Mesenchymal stem cell (in vitro differentiated cells and primary cell): ENCODE measurements at regions not wholly inside any gene's neighbourhood (a gene's known extent, or its start where the extent isn't known, plus 50 kb on each side); places are given as distances from the start of the nearest gene placed in this dataset.

Source experiments
- DNase-seq: peaks from one replicate; pipeline ENCODE4 v3.0.0-alpha.2; 2013
- H2AFZ ChIP-seq: one replicate; pipeline ENCODE4 v1.6.1; 2013; ENCODE audit warnings: low read depth, mild to moderate bottlenecking, control low read depth, inconsistent platforms, low read length, moderate library complexity
- H2AK5ac ChIP-seq: 2 replicates; pipeline ENCODE4 v1.6.1; 2013; ENCODE audit warnings: low read length, moderate library complexity, mild to moderate bottlenecking, inconsistent platforms; ENCODE audit not compliant: severe bottlenecking
- H2BK120ac ChIP-seq: one replicate; pipeline ENCODE4 v1.6.1; 2013; ENCODE audit warnings: low read depth, mild to moderate bottlenecking, inconsistent platforms, low read length, moderate library complexity
- H2BK12ac ChIP-seq, 2 experiments: one replicate each; pipeline ENCODE4 v1.6.1; 2013; ENCODE audit warnings: inconsistent platforms in 2 of 2, low read length in 2 of 2, mild to moderate bottlenecking in 2 of 2, moderate library complexity in 2 of 2, control low read depth in 1 of 2
- H2BK15ac ChIP-seq: one replicate; pipeline ENCODE4 v1.6.1; 2013; ENCODE audit warnings: mild to moderate bottlenecking, low read depth, inconsistent platforms; ENCODE audit not compliant: poor library complexity, severe bottlenecking
- H2BK5ac ChIP-seq: 2 replicates; pipeline ENCODE4 v1.6.1; 2013; ENCODE audit warnings: low read depth, mild to moderate bottlenecking, low read length, control low read depth, inconsistent platforms; ENCODE audit not compliant: poor library complexity, severe bottlenecking
- H3K14ac ChIP-seq, 2 experiments: one replicate each; pipeline ENCODE4 v1.6.1; 2013; ENCODE audit warnings: inconsistent platforms in 2 of 2, low read length in 2 of 2, control low read depth in 1 of 2, mild to moderate bottlenecking in 1 of 2, moderate library complexity in 1 of 2
- H3K18ac ChIP-seq, 2 experiments: one replicate each; pipeline ENCODE4 v1.6.1; 2013; ENCODE audit warnings: inconsistent platforms in 2 of 2, low read length in 2 of 2, control low read depth in 1 of 2, low read depth in 1 of 2, mild to moderate bottlenecking in 1 of 2
- H3K23ac ChIP-seq, 2 experiments: one replicate each; pipeline ENCODE4 v1.6.1; 2013; ENCODE audit warnings: inconsistent platforms in 2 of 2, low read length in 2 of 2, mild to moderate bottlenecking in 2 of 2, moderate library complexity in 2 of 2, control low read depth in 1 of 2
- H3K27ac ChIP-seq: 2 replicates; pipeline ENCODE4 v1.5.1; 2013; ENCODE audit warnings: mild to moderate bottlenecking, moderate library complexity, low read length, control low read depth, inconsistent platforms; ENCODE audit not compliant: poor library complexity, severe bottlenecking
- H3K27me3 ChIP-seq, 2 experiments: 2 replicates each; pipeline versions ENCODE4 v1.6.1 to v1.7.0; 2013; ENCODE audit warnings: low read length in 2 of 2, mild to moderate bottlenecking in 2 of 2, moderate library complexity in 2 of 2, control low read depth in 1 of 2, inconsistent platforms in 1 of 2; ENCODE audit not compliant: control insufficient read depth in 1 of 2, insufficient read depth in 1 of 2
- H3K36me3 ChIP-seq, 2 experiments: 2 replicates each; pipeline versions ENCODE4 v1.6.1 to v1.7.0; 2013; ENCODE audit warnings: low read length in 2 of 2, control low read depth in 1 of 2, inconsistent platforms in 1 of 2, low read depth in 1 of 2, mild to moderate bottlenecking in 1 of 2; ENCODE audit not compliant: insufficient read depth in 2 of 2, control insufficient read depth in 1 of 2
- H3K4ac ChIP-seq, 2 experiments: one replicate each; pipeline ENCODE4 v1.6.1; 2013; ENCODE audit warnings: inconsistent platforms in 2 of 2, low read length in 2 of 2, mild to moderate bottlenecking in 2 of 2, moderate library complexity in 2 of 2, control low read depth in 1 of 2, low read depth in 1 of 2
- H3K4me1 ChIP-seq: 2 replicates; pipeline ENCODE4 v1.6.1; 2013; ENCODE audit warnings: low read depth, low read length, control low read depth; ENCODE audit not compliant: control insufficient read depth, insufficient read depth
- H3K4me2 ChIP-seq: 2 replicates; pipeline ENCODE4 v1.6.1; 2013; ENCODE audit warnings: low read length, mild to moderate bottlenecking, inconsistent platforms; ENCODE audit not compliant: poor library complexity, severe bottlenecking
- H3K4me3 ChIP-seq, 2 experiments: 2 replicates each; pipeline versions ENCODE4 v1.5.1 to v1.7.0; 2013; ENCODE audit warnings: low read length in 2 of 2, mild to moderate bottlenecking in 2 of 2, control low read depth in 1 of 2, low read depth in 1 of 2; ENCODE audit not compliant: insufficient read depth in 1 of 2
- H3K79me1 ChIP-seq: replicated peaks from 2 replicates; pipeline ENCODE4 v1.6.1; 2013; ENCODE audit warnings: mild to moderate bottlenecking, control low read depth, low read length, inconsistent platforms; ENCODE audit not compliant: poor library complexity, severe bottlenecking
- H3K9ac ChIP-seq: 2 replicates; pipeline ENCODE4 v1.7.0; 2013; ENCODE audit warnings: mild to moderate bottlenecking, low read length, moderate library complexity
- H3K9me3 ChIP-seq: 2 replicates; pipeline ENCODE4 v1.7.0; 2013; ENCODE audit warnings: mild to moderate bottlenecking, low read length; ENCODE audit not compliant: control insufficient read depth
- H4K8ac ChIP-seq: one replicate; pipeline ENCODE4 v1.6.1; 2013; ENCODE audit warnings: inconsistent platforms, mild to moderate bottlenecking, low read length, moderate library complexity
- H4K91ac ChIP-seq: one replicate; pipeline ENCODE4 v1.6.1; 2013; ENCODE audit warnings: mild to moderate bottlenecking, low read length, inconsistent platforms
- WGBS: methylation state at CpG from one replicate; pipeline ENCODE4 v1.1.7; 2013; ENCODE audit warnings: mixed read lengths; 5-methylcytosine and 5-hydroxymethylcytosine counted together

DNA sequence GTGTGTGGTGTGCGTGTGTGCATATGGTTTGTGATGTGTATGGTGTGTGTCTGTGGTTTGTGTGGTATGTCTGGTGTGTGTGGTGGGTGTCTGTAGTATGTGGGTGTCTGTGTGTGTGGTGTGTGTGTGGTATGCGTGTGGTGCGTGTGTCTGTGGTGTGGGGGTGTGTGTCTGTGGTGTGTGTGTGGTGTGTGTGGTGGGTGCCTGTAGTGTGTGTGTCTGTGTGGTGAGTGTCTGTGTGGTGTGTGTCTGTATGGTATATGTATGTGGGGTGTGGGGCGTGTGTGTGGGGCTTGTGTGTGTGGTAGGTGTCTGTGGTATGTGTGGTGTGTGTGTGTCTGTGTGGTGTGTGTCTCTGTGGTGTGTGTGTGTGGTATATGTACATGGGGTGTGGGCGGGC is 300.7 kb downstream of the TEX29 start:
- H4K91ac ChIP-seq, result peak overlapping the region; percentile 65
- no peak for DNase-seq
- H3K4ac ChIP-seq, result no peak overlapping the region
- H3K18ac ChIP-seq, result no peak overlapping the region
- no peak overlapping the region for H2BK15ac ChIP-seq
- no peak overlapping the region for H2AK5ac ChIP-seq
- H3K4me1 ChIP-seq, result no peaks in the 10 kb centered on the region
- H3K4me2 ChIP-seq, result no peak overlapping the region
- no peak overlapping the region for H2BK120ac ChIP-seq
- no peak overlapping the region for H4K8ac ChIP-seq
- H3K9me3 ChIP-seq, result no peaks in the 10 kb centered on the region
- H3K36me3 ChIP-seq, result no peaks in the 10 kb centered on the region
- no peak overlapping the region for H3K14ac ChIP-seq
- no peak overlapping the region for H2BK5ac ChIP-seq
- H2AFZ ChIP-seq, result no peak overlapping the region
- no peaks in the 10 kb centered on the region for H3K27me3 ChIP-seq
- H3K23ac ChIP-seq, result no peak overlapping the region
- no peak overlapping the region for H3K27ac ChIP-seq
- H3K9ac ChIP-seq, result no peak overlapping the region
- no peak overlapping the region for H3K4me3 ChIP-seq
- H3K79me1 ChIP-seq, result no peaks in the 10 kb centered on the region
- 90% methylated on average over 4 of the region's 5 CpGs for WGBS
- H2BK12ac ChIP-seq, result no peak overlapping the region

DNA sequence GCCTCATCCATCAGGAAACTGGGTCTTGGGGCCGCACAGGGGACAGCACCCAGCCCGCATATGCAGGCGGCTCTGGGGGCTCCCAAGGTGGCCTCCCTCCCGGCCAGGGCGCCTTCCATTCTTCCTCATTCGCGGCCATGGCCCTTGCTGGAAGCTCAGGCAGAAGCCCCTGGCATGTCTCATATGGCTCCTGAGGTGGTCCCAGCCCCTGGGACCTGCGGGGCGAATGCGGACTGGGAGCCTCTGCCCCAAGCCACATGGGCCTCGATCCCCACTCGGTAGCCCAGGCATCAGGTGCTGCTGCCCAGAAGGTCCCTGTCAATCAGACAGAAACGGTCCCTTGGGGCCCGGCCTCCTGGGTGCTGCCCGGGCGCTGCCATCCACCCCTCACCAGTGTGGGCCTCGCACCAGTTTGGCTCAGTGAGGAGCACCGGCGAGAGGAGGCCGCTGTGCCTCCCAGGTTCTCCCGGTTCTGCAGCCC is 301.6 kb downstream of the TEX29 start:
- Histone ChIP-seq H3K27ac (no peak overlapping the region), H4K91ac (no peak overlapping the region), H3K18ac (no peak overlapping the region), H3K36me3 (no peaks in the 10 kb centered on the region), H3K27me3 (no peaks in the 10 kb centered on the region), H2BK12ac (no peak overlapping the region), H4K8ac (no peak overlapping the region), H2AFZ (no peak overlapping the region), H2BK5ac (no peak overlapping the region), H2AK5ac (no peak overlapping the region), H3K4me2 (no peak overlapping the region), H3K4me1 (no peaks in the 10 kb centered on the region), H3K4me3 (no peak overlapping the region), H2BK120ac (no peak overlapping the region), H3K79me1 (no peaks in the 10 kb centered on the region), H3K9ac (no peak overlapping the region), H3K14ac (no peak overlapping the region), H3K4ac (no peak overlapping the region), H3K23ac (no peak overlapping the region), H2BK15ac (no peak overlapping the region), H3K9me3 (no peaks in the 10 kb centered on the region)
- WGBS, result 93% methylated on average over 21 of the region's 21 CpGs
- no peak for DNase-seq

DNA sequence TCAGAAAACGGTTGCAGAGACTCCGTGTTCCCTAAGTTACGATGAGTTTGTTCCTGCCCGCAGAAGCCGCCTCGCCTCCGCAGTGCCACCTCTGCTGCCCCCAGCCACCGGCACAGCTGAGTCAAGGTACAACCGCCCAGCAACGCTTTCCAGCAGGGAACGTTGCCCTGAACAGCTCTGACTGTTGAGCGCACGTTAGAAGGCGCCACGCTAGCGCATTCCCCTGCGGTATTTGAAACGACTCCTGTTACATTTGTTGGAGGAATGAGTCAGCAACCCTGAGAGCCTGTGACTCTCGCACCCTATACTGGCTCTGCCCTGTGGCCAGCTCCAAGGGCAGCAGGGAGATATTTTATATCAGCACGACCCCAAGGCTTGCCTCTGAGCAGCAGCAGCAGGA is 302.8 kb downstream of the TEX29 start:
- no peaks in the 10 kb centered on the region for H3K36me3 ChIP-seq
- no peak overlapping the region for H3K27ac ChIP-seq

DNA sequence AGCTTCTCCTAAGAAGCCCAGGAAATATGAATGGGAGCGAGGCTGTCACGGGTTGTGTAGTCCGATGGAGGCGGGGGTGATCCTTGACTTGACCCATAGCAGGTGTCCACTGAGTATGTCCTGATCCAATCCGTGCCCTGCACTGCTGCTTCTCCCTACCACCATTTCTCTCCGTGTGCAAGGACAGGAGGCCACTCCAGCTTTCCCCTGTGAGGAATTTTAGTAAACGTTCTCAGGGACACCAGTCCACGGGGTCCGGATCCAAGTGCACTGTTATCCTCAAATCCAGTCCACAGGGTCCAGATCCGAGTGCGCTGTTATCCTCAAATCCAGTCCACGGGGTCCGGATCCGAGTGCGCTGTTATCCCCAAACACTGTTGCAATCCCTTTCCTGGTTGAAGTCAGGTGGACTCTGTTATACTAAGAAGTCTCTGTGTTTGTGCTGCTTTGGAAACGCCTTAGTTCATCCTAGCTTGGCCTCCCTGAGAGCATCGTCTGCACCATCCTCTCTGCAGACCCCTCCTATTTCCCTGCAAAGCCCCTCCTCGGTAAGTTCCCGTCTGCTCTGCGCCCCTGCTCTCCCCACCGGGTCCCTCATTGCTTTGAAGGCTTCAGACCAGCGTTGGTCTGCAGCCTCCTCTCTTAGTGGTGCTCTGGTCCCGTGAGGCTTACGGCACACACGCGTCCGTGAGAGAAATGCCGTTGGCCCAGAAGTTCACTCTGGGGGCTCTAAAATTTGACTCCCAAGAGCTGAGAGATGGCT is 303.5 kb downstream of the TEX29 start:
- 88% methylated on average over 28 of the region's 28 CpGs for WGBS
- Histone ChIP-seq H2BK5ac (no peak overlapping the region), H2BK120ac (no peak overlapping the region), H2AFZ (no peak overlapping the region), H3K14ac (no peak overlapping the region), H3K4ac (no peak overlapping the region), H2BK12ac (no peak overlapping the region), H3K27me3 (no peaks in the 10 kb centered on the region), H3K79me1 (no peaks in the 10 kb centered on the region), H3K27ac (no peak overlapping the region), H3K9ac (no peak overlapping the region), H3K18ac (no peak overlapping the region), H2BK15ac (no peak overlapping the region), H4K8ac (no peak overlapping the region), H2AK5ac (no peak overlapping the region), H4K91ac (no peak overlapping the region), H3K4me1 (no peaks in the 10 kb centered on the region), H3K9me3 (no peaks in the 10 kb centered on the region), H3K36me3 (no peaks in the 10 kb centered on the region), H3K4me2 (no peak overlapping the region), H3K4me3 (no peak overlapping the region), H3K23ac (no peak overlapping the region)
- DNase-seq, result no peak

More for the DNA sequence above, 302.8 kb downstream of the TEX29 start:
- H2AK5ac ChIP-seq, result no peak overlapping the region
- H3K4me3 ChIP-seq, result no peak overlapping the region
- DNase-seq, result no peak
- no peak overlapping the region for H2BK5ac ChIP-seq
- no peaks in the 10 kb centered on the region for H3K9me3 ChIP-seq
- no peak overlapping the region for H3K23ac ChIP-seq
- 80% methylated on average over 20 of the region's 20 CpGs for WGBS
- no peak overlapping the region for H4K91ac ChIP-seq
- no peak overlapping the region for H3K14ac ChIP-seq
- H2BK120ac ChIP-seq, result no peak overlapping the region
- no peak overlapping the region for H3K9ac ChIP-seq
- H3K4ac ChIP-seq, result no peak overlapping the region
- H4K8ac ChIP-seq, result no peak overlapping the region
- H3K27me3 ChIP-seq, result no peaks in the 10 kb centered on the region
- no peak overlapping the region for H3K4me2 ChIP-seq
- H3K4me1 ChIP-seq, result no peaks in the 10 kb centered on the region
- no peak overlapping the region for H2BK12ac ChIP-seq
- H3K79me1 ChIP-seq, result no peaks in the 10 kb centered on the region
- H3K18ac ChIP-seq, result no peak overlapping the region
- H2AFZ ChIP-seq, result no peak overlapping the region
- H2BK15ac ChIP-seq, result no peak overlapping the region
